ENCODE measurements at regions not wholly inside any gene's neighbourhood (a gene's known extent, or its start where the extent isn't known, plus 50 kb on each side); places are given as distances from the start of the nearest gene placed in this dataset.
"Not testable (repeated sequence)": the region's sequence is repeated elsewhere in the genome, so short reads cannot be mapped to it uniquely, and the experiment has no call there.

- H3K36me3 ChIP-seq, result no peaks in the 10 kb centered on the region
- TF ChIP-seq CTCF (IDR thresholded peaks at IDR 0.05), result no peak
- no peak for TF ChIP-seq EP300 (IDR thresholded peaks at IDR 0.05)
- no peak for TF ChIP-seq POLR2AphosphoS5 (IDR thresholded peaks at IDR 0.05)
- TF ChIP-seq POLR2A (IDR thresholded peaks at IDR 0.05), result no peak
- peaks cover 0 to 17% (median 12%) of the 10 kb centered on the region in 4 donors for H3K4me1 ChIP-seq
- no peak overlapping the region for H3K27ac ChIP-seq
- 69 to 86% methylated on average over 1 of the region's 1 CpG for WGBS, 2 donors
- DNase-seq, result no peak
- H3K4me3 ChIP-seq, result no peak overlapping the region
- no peaks in the 10 kb centered on the region for H3K9me3 ChIP-seq
- intact Hi-C loops (cut with DNase I), result loop anchor here (10.0 kb wide), 1 partner anchor 248 kb away; no protein-coding TSS in a partner anchor
- no peaks in the 10 kb centered on the region for H3K27me3 ChIP-seq
These were observed 206.8 kb upstream of the HAND2 start for GRCh38 chr4:173736840-173737239.

GRCh38 chr4:173735585-173735984, 205.6 kb upstream of the HAND2 start:
- no peak overlapping the region for H3K27ac ChIP-seq
- intact Hi-C loops (cut with DNase I), result loop anchor here (10.0 kb wide), 1 partner anchor 249 kb away; no protein-coding TSS in a partner anchor
- TF ChIP-seq CTCF (IDR thresholded peaks at IDR 0.05) (no peak), POLR2AphosphoS5 (IDR thresholded peaks at IDR 0.05) (no peak), POLR2A (IDR thresholded peaks at IDR 0.05) (no peak), EP300 (IDR thresholded peaks at IDR 0.05) (no peak)
- peaks cover 0 to 17% (median 12%) of the 10 kb centered on the region in 4 donors for H3K4me1 ChIP-seq
- no peaks in the 10 kb centered on the region for H3K36me3 ChIP-seq
- H3K4me3 ChIP-seq, result no peak overlapping the region
- no peaks in the 10 kb centered on the region for H3K27me3 ChIP-seq
- WGBS, 2 donors, result 66 to 77% methylated on average over 4 of the region's 4 CpGs
- no peaks in the 10 kb centered on the region for H3K9me3 ChIP-seq
- no peak for DNase-seq

- intact Hi-C loops (cut with DNase I), result loop anchor here (10.0 kb wide), 1 partner anchor 250 kb away; no protein-coding TSS in a partner anchor
- peaks cover 0 to 17% (median 12%) of the 10 kb centered on the region in 4 donors for H3K4me1 ChIP-seq
- H3K9me3 ChIP-seq, result peaks cover 0 to under 1% (median 0%) of the 10 kb centered on the region in 4 donors
- TF ChIP-seq POLR2AphosphoS5 (IDR thresholded peaks at IDR 0.05), result no peak
- WGBS, 2 donors, result 78 to 85% methylated on average over 3 of the region's 3 CpGs
- no peak overlapping the region for H3K4me3 ChIP-seq
- no peaks in the 10 kb centered on the region for H3K27me3 ChIP-seq
- no peaks in the 10 kb centered on the region for H3K36me3 ChIP-seq
- DNase-seq, result no peak
- no peak overlapping the region for H3K27ac ChIP-seq
These were observed 205.0 kb upstream of the HAND2 start for GRCh38 chr4:173735049-173735448.

- H3K4me1 ChIP-seq, result peaks cover 0 to 7% (median under 1%) of the 10 kb centered on the region in 4 donors
- no peak overlapping the region for H3K4me3 ChIP-seq
- H3K36me3 ChIP-seq, result no peaks in the 10 kb centered on the region
- H3K27ac ChIP-seq, result no peak overlapping the region
- 16 to 69% methylated on average over 1 of the region's 1 CpG for WGBS, 2 donors
- intact Hi-C loops (cut with DNase I), result loop anchor here (10.0 kb wide), 1 partner anchor 254 kb away; no protein-coding TSS in a partner anchor
- TF ChIP-seq CTCF (IDR thresholded peaks at IDR 0.05) (no peak), EP300 (IDR thresholded peaks at IDR 0.05) (no peak), POLR2AphosphoS5 (IDR thresholded peaks at IDR 0.05) (no peak), POLR2A (IDR thresholded peaks at IDR 0.05) (no peak)
- no peaks in the 10 kb centered on the region for H3K27me3 ChIP-seq
- DNase-seq, result no peak
- H3K9me3 ChIP-seq, result peaks cover 0 to 4% (median 0%) of the 10 kb centered on the region in 4 donors
These were observed 201.2 kb upstream of the HAND2 start for GRCh38 chr4:173731257-173731656.

GRCh38 chr4:173722075-173722474, 192.0 kb upstream of the HAND2 start:
- no peaks in the 10 kb centered on the region for H3K27me3 ChIP-seq
- 92 to 97% methylated on average over 1 of the region's 1 CpG for WGBS, 2 donors
- intact Hi-C loops (cut with DNase I), result no loop called here

GRCh38 chr4:173718504-173718903, 188.5 kb upstream of the HAND2 start:
- intact Hi-C loops (cut with DNase I); H3K27me3 ChIP-seq; H3K9me3 ChIP-seq; H3K4me3 ChIP-seq; H3K36me3 ChIP-seq; H3K27ac ChIP-seq; H3K4me1 ChIP-seq; DNase-seq: not testable (repeated sequence)
- 80 to 82% methylated on average over 1 of the region's 1 CpG for WGBS, 2 donors

More at GRCh38 chr4:173722075-173722474, 192.0 kb upstream of the HAND2 start:
- H3K4me3 ChIP-seq, result no peak overlapping the region
- H3K36me3 ChIP-seq, result no peaks in the 10 kb centered on the region
- H3K27ac ChIP-seq, result no peak overlapping the region
- no peak for DNase-seq
- H3K4me1 ChIP-seq, result no peaks in the 10 kb centered on the region
- no peak for TF ChIP-seq CTCF (IDR thresholded peaks at IDR 0.05)
- TF ChIP-seq EP300 (IDR thresholded peaks at IDR 0.05), result no peak
- no peak for TF ChIP-seq POLR2A (IDR thresholded peaks at IDR 0.05)
- TF ChIP-seq POLR2AphosphoS5 (IDR thresholded peaks at IDR 0.05), result no peak
- peaks cover 0 to 5% (median 5%) of the 10 kb centered on the region in 4 donors for H3K9me3 ChIP-seq
